ENCODE measurements at regions not wholly inside any gene's neighbourhood (a gene's known extent, or its start where the extent isn't known, plus 50 kb on each side); places are given as distances from the start of the nearest gene placed in this dataset.

DNA sequence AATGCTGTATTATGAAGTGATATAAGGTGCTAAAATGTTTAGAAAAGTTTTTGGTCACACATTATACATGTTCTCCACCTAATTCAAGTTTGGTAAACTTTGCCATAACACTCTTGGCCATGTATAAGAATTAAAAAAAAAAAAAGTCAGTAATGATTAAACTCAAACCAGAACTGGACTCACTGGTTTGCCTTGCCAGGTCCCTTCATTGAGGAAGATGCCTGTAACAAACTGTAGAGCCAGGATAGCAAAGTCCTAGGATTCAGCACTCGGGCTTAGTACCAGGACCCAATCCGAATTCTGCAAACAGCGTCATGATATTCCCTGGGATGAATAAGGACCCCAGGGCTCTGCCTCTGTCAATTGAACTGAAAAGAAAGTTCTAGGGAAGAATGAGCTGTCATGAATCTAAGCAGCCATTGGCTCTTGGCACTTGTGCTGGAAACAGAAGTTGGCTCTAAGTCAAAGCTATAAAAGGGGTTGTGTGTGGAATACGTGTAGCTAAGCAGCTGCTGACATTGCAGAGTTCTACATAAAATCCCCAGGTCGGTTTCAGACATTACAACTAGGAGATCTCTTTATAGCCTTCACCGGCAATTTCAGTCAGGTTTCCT, 216.9 kb downstream of the C7orf25 start:
- H3K9ac ChIP-seq (ENCODE audit: low read length) = no peak overlapping the region
- H4K20me1 ChIP-seq (ENCODE audit: insufficient read depth, low read length) = no peaks in the 10 kb centered on the region
- no peaks in the 10 kb centered on the region for H3K36me3 ChIP-seq (replicated peaks; ENCODE audit: low read depth, low read length)
- H3K4me3 ChIP-seq (ENCODE audit: low read length) = no peak overlapping the region
- H3K79me2 ChIP-seq (ENCODE audit: low read length) = no peaks in the 10 kb centered on the region
- no peak overlapping the region for H3K27ac ChIP-seq (ENCODE audit: low read length)
- no peaks in the 10 kb centered on the region for H3K9me3 ChIP-seq (ENCODE audit: insufficient read depth, low read length)
- TF ChIP-seq, protein P1, sequence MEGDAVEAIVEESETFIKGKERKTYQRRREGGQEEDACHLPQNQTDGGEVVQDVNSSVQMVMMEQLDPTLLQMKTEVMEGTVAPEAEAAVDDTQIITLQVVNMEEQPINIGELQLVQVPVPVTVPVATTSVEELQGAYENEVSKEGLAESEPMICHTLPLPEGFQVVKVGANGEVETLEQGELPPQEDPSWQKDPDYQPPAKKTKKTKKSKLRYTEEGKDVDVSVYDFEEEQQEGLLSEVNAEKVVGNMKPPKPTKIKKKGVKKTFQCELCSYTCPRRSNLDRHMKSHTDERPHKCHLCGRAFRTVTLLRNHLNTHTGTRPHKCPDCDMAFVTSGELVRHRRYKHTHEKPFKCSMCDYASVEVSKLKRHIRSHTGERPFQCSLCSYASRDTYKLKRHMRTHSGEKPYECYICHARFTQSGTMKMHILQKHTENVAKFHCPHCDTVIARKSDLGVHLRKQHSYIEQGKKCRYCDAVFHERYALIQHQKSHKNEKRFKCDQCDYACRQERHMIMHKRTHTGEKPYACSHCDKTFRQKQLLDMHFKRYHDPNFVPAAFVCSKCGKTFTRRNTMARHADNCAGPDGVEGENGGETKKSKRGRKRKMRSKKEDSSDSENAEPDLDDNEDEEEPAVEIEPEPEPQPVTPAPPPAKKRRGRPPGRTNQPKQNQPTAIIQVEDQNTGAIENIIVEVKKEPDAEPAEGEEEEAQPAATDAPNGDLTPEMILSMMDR (IDR thresholded peaks at IDR 0.05; ENCODE audit: low read depth, low read length) = no peak
- no peak for TF ChIP-seq EZH2phosphoT487 (IDR thresholded peaks at IDR 0.05; ENCODE audit: low read depth)
- H2AFZ ChIP-seq (ENCODE audit: low read depth, low read length) = no peak overlapping the region
- H3K4me1 ChIP-seq (ENCODE audit: low read length) = no peaks in the 10 kb centered on the region
- 0 out of 2 replicates have a peak, but pooled peaks cover 7% of the 10 kb centered on the region for H3K27me3 ChIP-seq (ENCODE audit: low read depth, low read length)
- H3K4me2 ChIP-seq (ENCODE audit: low read length) = no peak overlapping the region

DNA sequence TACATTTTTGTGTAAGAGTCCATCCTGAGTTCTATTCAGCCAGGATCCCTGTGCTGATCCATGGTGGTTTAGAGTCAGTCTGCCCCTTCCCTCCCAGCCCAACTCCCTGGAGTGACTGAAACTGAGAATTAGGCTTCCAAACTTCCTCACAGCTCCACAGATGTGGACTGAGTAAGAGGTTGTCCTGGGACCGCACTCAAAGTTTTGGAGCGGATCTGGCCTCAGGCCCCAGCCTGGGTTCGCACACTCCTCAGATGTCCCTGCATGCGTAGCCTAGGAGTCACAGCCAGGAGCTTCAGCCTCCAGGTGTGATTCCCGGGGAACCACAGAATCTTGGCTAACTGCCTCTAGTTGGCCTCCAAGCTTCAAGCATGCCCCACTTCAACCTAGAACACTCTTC, 218.1 kb downstream of the C7orf25 start:
- Histone ChIP-seq H3K9me3 (ENCODE audit: insufficient read depth, low read length) (no peaks in the 10 kb centered on the region), H3K9ac (ENCODE audit: low read length) (no peak overlapping the region), H3K27ac (ENCODE audit: low read length) (no peak overlapping the region), H3K79me2 (ENCODE audit: low read length) (no peaks in the 10 kb centered on the region), H2AFZ (ENCODE audit: low read depth, low read length) (no peak overlapping the region), H3K4me2 (ENCODE audit: low read length) (no peak overlapping the region), H3K4me3 (ENCODE audit: low read length) (no peak overlapping the region), H3K36me3 (replicated peaks; ENCODE audit: low read depth, low read length) (no peaks in the 10 kb centered on the region), H4K20me1 (ENCODE audit: insufficient read depth, low read length) (no peaks in the 10 kb centered on the region), H3K4me1 (ENCODE audit: low read length) (no peaks in the 10 kb centered on the region), H3K27me3 (ENCODE audit: low read depth, low read length) (0 out of 2 replicates have a peak, but pooled peaks cover 7% of the 10 kb centered on the region)
- TF ChIP-seq, protein P1 (IDR thresholded peaks at IDR 0.05; ENCODE audit: low read depth, low read length) = no peak
- no peak for TF ChIP-seq EZH2phosphoT487 (IDR thresholded peaks at IDR 0.05; ENCODE audit: low read depth)

DNA sequence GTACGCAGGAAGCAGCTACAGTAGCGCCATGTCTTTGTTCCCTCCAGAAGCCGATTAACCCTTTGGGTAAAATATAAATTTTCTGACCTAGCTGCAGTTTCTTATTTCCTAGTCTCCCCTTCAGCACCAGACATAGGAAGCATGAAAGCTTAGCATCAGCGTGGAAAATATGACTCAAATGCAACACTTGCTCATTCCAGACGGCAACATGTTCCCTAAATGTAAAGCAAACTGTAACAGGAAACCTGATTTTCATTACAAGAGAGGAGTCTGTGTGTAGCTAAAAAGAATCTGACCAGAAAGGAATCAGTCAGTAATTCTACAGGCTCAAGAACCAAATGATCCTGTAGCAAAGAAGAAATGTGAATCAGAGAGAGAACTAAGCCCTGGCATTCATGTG, 219.2 kb downstream of the C7orf25 start:
- H3K4me2 ChIP-seq (ENCODE audit: low read length) = no peak overlapping the region
- H3K79me2 ChIP-seq (ENCODE audit: low read length) = no peaks in the 10 kb centered on the region
- no peak overlapping the region for H3K27ac ChIP-seq (ENCODE audit: low read length)
- no peak overlapping the region for H3K9ac ChIP-seq (ENCODE audit: low read length)
- H3K27me3 ChIP-seq (ENCODE audit: low read depth, low read length) = 0 out of 2 replicates have a peak, but pooled peaks cover 7% of the 10 kb centered on the region
- H3K9me3 ChIP-seq (ENCODE audit: insufficient read depth, low read length) = no peaks in the 10 kb centered on the region
- no peak overlapping the region for H3K4me3 ChIP-seq (ENCODE audit: low read length)
- no peaks in the 10 kb centered on the region for H3K4me1 ChIP-seq (ENCODE audit: low read length)
- H4K20me1 ChIP-seq (ENCODE audit: insufficient read depth, low read length) = no peaks in the 10 kb centered on the region
- no peaks in the 10 kb centered on the region for H3K36me3 ChIP-seq (replicated peaks; ENCODE audit: low read depth, low read length)
- TF ChIP-seq EZH2phosphoT487 (IDR thresholded peaks at IDR 0.05; ENCODE audit: low read depth) = no peak
- TF ChIP-seq, protein P1 (IDR thresholded peaks at IDR 0.05; ENCODE audit: low read depth, low read length) = no peak
- H2AFZ ChIP-seq (ENCODE audit: low read depth, low read length) = no peak overlapping the region

DNA sequence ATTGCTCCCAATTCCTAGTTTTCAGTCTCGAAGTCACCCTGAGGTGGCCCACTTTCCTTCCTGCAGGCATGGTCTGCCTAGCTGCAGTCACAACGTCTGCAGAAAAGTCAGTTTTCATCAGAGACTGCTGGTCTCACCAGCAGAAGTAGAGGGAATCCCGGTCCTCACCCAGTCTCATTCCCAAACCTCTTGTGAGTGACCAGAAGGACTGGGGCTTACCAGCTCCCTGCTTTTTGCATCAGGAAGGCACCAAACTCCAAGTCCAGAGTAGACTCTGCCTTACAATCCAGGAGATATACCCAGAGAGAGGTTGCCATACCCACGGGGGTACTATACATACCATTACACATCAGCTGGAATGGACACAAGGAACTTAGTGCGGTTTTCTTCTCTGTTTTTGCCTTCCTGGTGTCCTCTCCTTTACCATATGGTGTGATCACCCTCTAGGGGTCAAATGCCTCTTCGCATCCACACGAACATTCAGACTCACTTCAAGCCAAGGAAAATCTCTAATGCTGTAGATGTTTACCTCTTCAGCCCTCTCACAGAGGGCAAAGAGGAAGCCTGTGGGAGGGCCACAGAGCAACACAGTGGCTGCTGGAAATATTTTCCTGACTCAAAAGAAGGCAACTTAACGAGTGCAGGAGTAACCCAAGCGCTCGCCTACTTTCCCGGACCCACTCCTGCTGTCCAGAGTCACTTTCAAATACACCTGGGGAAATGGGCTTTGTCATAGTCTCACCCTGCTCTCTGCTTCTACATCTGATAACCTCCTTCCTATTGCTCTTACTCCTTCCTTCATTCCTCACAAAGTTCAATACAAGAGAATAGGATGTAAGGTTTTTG, 220.9 kb downstream of the C7orf25 start:
- no peak overlapping the region for H3K9ac ChIP-seq (ENCODE audit: low read length)
- no peak overlapping the region for H2AFZ ChIP-seq (ENCODE audit: low read depth, low read length)
- H3K27ac ChIP-seq (ENCODE audit: low read length) = no peak overlapping the region

More for the DNA sequence above, 220.9 kb downstream of the C7orf25 start:
- H3K9me3 ChIP-seq (ENCODE audit: insufficient read depth, low read length) = no peaks in the 10 kb centered on the region
- H3K27me3 ChIP-seq (ENCODE audit: low read depth, low read length) = 0 out of 2 replicates have a peak, but pooled peaks cover 7% of the 10 kb centered on the region
- H3K4me1 ChIP-seq (ENCODE audit: low read length) = no peaks in the 10 kb centered on the region
- no peaks in the 10 kb centered on the region for H3K36me3 ChIP-seq (replicated peaks; ENCODE audit: low read depth, low read length)
- no peaks in the 10 kb centered on the region for H4K20me1 ChIP-seq (ENCODE audit: insufficient read depth, low read length)
- no peak overlapping the region for H3K4me2 ChIP-seq (ENCODE audit: low read length)
- H3K79me2 ChIP-seq (ENCODE audit: low read length) = no peaks in the 10 kb centered on the region
- no peak overlapping the region for H3K4me3 ChIP-seq (ENCODE audit: low read length)
- no peak for TF ChIP-seq EZH2phosphoT487 (IDR thresholded peaks at IDR 0.05; ENCODE audit: low read depth)
- TF ChIP-seq, protein P1 (IDR thresholded peaks at IDR 0.05; ENCODE audit: low read depth, low read length) = peak; percentile 34
